Breast epithelium (tissue), 4 donors: ENCODE measurements at regions not wholly inside any gene's neighbourhood (a gene's known extent, or its start where the extent isn't known, plus 50 kb on each side); places are given as distances from the start of the nearest gene placed in this dataset.

Experiments
- DNase-seq, 2 donors: peaks; one replicate each; pipeline ENCODE4 v3.0.0-alpha.2; 2019; ENCODE audit warnings: low spot score in 2 of 2
- H3K27ac ChIP-seq, 2 donors: fragments of 200-600 bp; sonication (generic) in 1 of 2; one replicate each; pipeline ENCODE4 v1.5.1; 2016 to 2019; ENCODE audit warnings: mild to moderate bottlenecking in 1 of 2
- H3K27me3 ChIP-seq, 2 donors: fragments of 200-600 bp; sonication (generic) in 1 of 2; one replicate each; pipeline versions ENCODE4 v1.5.1 to v1.6.0; 2017 to 2019; ENCODE audit warnings: control low read depth in 1 of 2, mild to moderate bottlenecking in 1 of 2
- H3K36me3 ChIP-seq: fragments of 200-600 bp; one replicate; pipeline ENCODE4 v1.5.1; 2019
- H3K4me1 ChIP-seq, 2 donors: fragments of 200-600 bp; sonication (generic); one replicate each; pipeline ENCODE4 v1.5.1; 2016 to 2019; ENCODE audit warnings: control low read depth in 1 of 2
- H3K4me3 ChIP-seq, 3 donors: fragments of 200-600 bp; sonication (generic); 1 replicate in 2 of 3; 2 replicates in 1 of 3; pipeline ENCODE4 v1.5.1; 2016 to 2019; ENCODE audit warnings: mild to moderate bottlenecking in 3 of 3, moderate library complexity in 2 of 3
- H3K9me3 ChIP-seq, 2 donors: fragments of 200-600 bp; sonication (generic) in 1 of 2; one replicate each; pipeline ENCODE4 v1.5.1; 2016 to 2019; ENCODE audit warnings: control low read depth in 1 of 2
- POLR2A ChIP-seq: fragments of 450-650 bp; IDR thresholded peaks from one replicate; pipeline ENCODE4 v1.6.1; 2016; ENCODE audit warnings: antibody characterized with exemption, mild to moderate bottlenecking, moderate library complexity
- POLR2AphosphoS5 ChIP-seq, 3 donors: sonication (generic); formaldehyde crosslinking; IDR thresholded peaks; one replicate each; pipeline ENCODE4 v1.6.1; 2017; ENCODE audit warnings: antibody characterized with exemption in 3 of 3
- intact Hi-C: fragments of 100-400 bp; cut with DNase I; formaldehyde crosslinking; loops from one replicate; pipeline ENCODE4 v1.15.1; 2023; ENCODE audit warnings: low total_unique reads
- TF ChIP-seq, protein P1 (sequence below), 3 donors: fragments of 450-650 bp; IDR thresholded peaks; one replicate each; pipeline ENCODE4 v1.5.1; 2016 to 2017; ENCODE audit warnings: antibody characterized with exemption in 3 of 3, mild to moderate bottlenecking in 3 of 3, moderate library complexity in 3 of 3

DNA sequence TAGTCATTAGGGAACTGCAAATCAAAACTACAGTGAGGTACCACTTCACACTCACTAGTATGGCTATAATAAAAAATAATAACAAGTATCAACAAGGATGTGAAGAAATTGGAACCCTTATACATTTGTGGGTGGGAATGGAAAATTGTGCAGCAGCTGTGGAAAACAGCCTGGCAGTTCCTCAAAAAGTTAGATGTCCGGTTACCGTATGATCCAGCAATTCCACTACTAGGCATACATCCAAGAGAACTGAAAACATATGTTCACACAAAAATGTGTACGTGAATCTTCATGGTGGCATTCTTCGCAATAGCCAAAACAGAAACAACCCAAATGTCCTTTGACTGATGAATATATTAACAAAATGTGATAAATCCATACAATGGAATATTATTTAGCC, 187.9 kb upstream of the LYSMD4 start:
- no peak for TF ChIP-seq POLR2A
- TF ChIP-seq, protein P1, sequence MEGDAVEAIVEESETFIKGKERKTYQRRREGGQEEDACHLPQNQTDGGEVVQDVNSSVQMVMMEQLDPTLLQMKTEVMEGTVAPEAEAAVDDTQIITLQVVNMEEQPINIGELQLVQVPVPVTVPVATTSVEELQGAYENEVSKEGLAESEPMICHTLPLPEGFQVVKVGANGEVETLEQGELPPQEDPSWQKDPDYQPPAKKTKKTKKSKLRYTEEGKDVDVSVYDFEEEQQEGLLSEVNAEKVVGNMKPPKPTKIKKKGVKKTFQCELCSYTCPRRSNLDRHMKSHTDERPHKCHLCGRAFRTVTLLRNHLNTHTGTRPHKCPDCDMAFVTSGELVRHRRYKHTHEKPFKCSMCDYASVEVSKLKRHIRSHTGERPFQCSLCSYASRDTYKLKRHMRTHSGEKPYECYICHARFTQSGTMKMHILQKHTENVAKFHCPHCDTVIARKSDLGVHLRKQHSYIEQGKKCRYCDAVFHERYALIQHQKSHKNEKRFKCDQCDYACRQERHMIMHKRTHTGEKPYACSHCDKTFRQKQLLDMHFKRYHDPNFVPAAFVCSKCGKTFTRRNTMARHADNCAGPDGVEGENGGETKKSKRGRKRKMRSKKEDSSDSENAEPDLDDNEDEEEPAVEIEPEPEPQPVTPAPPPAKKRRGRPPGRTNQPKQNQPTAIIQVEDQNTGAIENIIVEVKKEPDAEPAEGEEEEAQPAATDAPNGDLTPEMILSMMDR (IDR thresholded peaks at IDR 0.05) = no peak
- TF ChIP-seq POLR2AphosphoS5 (IDR thresholded peaks at IDR 0.05) = no peak
- no peaks in the 10 kb centered on the region for H3K4me1 ChIP-seq
- no peak for DNase-seq
- no peaks in the 10 kb centered on the region for H3K36me3 ChIP-seq
- peaks cover 0 to 6% of the 10 kb centered on the region in 2 donors for H3K27me3 ChIP-seq
- H3K4me3 ChIP-seq = no peak overlapping the region
- H3K9me3 ChIP-seq = no peaks in the 10 kb centered on the region
- intact Hi-C loops = no loop called here
- H3K27ac ChIP-seq = no peak overlapping the region

DNA sequence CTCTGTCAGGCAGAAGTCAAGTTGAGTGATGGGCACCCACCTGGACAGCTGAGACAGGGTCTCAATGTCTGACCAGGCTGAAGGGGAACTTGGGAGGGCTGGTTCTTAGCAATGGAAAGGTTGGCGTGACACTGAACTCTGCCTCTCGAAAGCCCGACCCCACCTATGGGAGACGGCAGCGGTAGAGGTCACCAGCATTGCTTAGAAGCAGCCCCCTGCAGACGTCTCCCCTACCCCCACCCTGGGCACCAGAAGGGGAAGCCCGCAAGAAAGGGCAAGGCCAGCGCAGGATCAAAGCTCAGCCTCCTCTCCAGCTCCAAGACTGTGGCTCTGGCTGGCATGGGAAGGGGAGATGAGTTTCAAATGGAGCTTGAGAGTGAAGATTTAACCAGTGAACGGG, 184.8 kb upstream of the LYSMD4 start:
- Histone ChIP-seq H3K36me3 (no peaks in the 10 kb centered on the region), H3K27ac (no peak overlapping the region), H3K27me3 (peaks cover 0 to 6% of the 10 kb centered on the region in 2 donors), H3K9me3 (no peaks in the 10 kb centered on the region), H3K4me3 (no peak overlapping the region), H3K4me1 (no peaks in the 10 kb centered on the region)
- DNase-seq = no peak
- intact Hi-C loops = loop anchor here (10.0 kb wide), 1 partner anchor 417 kb away; no protein-coding TSS in a partner anchor
- TF ChIP-seq POLR2A (no peak), POLR2AphosphoS5 (IDR thresholded peaks at IDR 0.05) (no peak)
- TF ChIP-seq, protein P1 (IDR thresholded peaks at IDR 0.05) = no peak

DNA sequence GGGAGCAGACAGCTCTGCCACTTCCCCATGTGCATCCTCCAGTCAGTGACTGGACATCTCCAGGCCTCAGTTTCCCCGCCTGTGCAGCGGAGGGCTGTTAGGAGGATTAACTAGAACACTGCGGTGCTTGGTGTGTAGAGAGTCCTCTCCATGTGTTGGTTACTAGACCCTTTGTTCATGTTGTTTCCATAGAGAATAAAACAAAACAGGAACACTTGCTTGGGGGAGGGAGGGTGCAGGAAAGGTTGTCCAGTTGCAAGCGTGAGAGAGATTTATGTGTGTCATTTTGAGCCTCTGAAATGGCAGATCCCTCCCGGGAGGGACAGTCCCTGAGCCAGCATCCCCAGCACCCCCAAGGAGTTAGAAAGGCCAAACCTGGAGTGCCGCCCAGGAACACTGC, 184.0 kb upstream of the LYSMD4 start:
- TF ChIP-seq, protein P1 (IDR thresholded peaks at IDR 0.05) = no peak
- TF ChIP-seq POLR2AphosphoS5 (IDR thresholded peaks at IDR 0.05) = no peak
- no peak for TF ChIP-seq POLR2A
- DNase-seq = no peak
- intact Hi-C loops = loop anchor here (10.0 kb wide), 1 partner anchor 418 kb away; no protein-coding TSS in a partner anchor
- Histone ChIP-seq H3K9me3 (no peaks in the 10 kb centered on the region), H3K4me3 (no peak overlapping the region), H3K27ac (no peak overlapping the region), H3K27me3 (peaks cover 0 to 6% of the 10 kb centered on the region in 2 donors), H3K4me1 (no peaks in the 10 kb centered on the region), H3K36me3 (no peaks in the 10 kb centered on the region)

DNA sequence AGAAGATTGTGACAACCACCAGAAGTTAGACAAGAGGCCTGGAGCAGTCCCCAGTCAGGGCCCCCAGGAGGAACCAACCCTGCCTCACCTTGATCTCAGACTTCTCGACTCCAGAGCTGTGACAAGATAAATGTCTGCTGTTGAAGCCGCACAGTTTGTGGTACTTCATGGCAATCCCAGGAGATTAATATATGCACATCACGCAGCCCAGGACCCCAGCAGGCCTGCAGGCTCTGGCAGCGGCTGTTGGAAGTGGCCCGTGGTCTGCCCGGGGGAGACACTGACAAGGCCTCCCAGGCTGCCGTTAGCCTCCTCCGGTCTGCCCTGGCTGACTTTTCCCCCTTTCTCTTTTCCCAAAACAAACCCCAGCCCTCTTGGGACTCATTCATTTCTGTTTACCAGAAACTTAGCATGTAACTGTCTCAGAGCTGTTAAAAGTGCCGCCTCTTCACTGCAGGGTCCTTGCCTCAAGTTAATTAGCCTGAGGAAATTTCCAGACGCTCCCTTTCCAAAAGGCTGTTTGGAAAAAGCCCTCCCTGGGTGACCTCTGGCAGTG, 183.5 kb upstream of the LYSMD4 start:
- no peaks in the 10 kb centered on the region for H3K9me3 ChIP-seq
- H3K27ac ChIP-seq = no peak overlapping the region
- no peaks in the 10 kb centered on the region for H3K4me1 ChIP-seq
- no peak for DNase-seq
- H3K36me3 ChIP-seq = no peaks in the 10 kb centered on the region
- intact Hi-C loops = loop anchor here (10.0 kb wide), 1 partner anchor 418 kb away; no protein-coding TSS in a partner anchor
- H3K27me3 ChIP-seq = peaks cover 0 to 6% of the 10 kb centered on the region in 2 donors
- no peak overlapping the region for H3K4me3 ChIP-seq
- TF ChIP-seq POLR2A = no peak

DNA sequence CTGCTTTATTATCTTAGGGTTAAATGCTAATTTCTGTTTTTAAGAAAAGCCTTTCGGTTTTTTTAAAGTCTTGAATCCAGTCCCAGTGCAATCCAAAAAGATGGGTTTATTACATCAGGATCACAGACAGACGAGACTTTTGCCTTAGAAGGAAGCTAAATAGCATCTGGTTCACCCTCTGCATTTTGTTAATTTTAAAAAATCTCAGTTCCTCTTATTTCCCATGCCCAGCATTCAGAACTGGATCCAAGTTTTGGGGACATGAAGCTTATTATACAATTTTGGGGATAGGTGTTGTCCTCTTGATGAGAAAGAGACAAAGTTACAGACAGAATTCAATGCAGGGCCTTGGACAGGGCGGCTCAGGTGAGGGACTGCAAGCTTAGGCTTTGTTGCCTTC, 181.5 kb upstream of the LYSMD4 start:
- H3K27ac ChIP-seq = no peak overlapping the region
- H3K36me3 ChIP-seq = no peaks in the 10 kb centered on the region
- DNase-seq = no peak
- TF ChIP-seq POLR2A = no peak
- no peak for TF ChIP-seq POLR2AphosphoS5 (IDR thresholded peaks at IDR 0.05)
- TF ChIP-seq, protein P1 (IDR thresholded peaks at IDR 0.05) = no peak
- intact Hi-C loops = loop anchor here (10.0 kb wide), 1 partner anchor 420 kb away; no protein-coding TSS in a partner anchor
- H3K4me1 ChIP-seq = no peaks in the 10 kb centered on the region
- peaks cover 0 to 6% of the 10 kb centered on the region in 2 donors for H3K27me3 ChIP-seq
- no peaks in the 10 kb centered on the region for H3K9me3 ChIP-seq
- no peak overlapping the region for H3K4me3 ChIP-seq
